ENCODE measurements at regions not wholly inside any gene's neighbourhood (a gene's known extent, or its start where the extent isn't known, plus 50 kb on each side); places are given as distances from the start of the nearest gene placed in this dataset.

- TF ChIP-seq CTCF (IDR thresholded peaks at IDR 0.05) (no peak), ZFX (IDR thresholded peaks at IDR 0.05; ENCODE audit: borderline replicate concordance) (no peak)
Observed at GRCh38 chr10:32120147-32120546, 63.9 kb upstream of the KIF5B start.

All from 22Rv1 (cell line).